HL-60 (cell line): ENCODE measurements at regions not wholly inside any gene's neighbourhood (a gene's known extent, or its start where the extent isn't known, plus 50 kb on each side); places are given as distances from the start of the nearest gene placed in this dataset.

Experiments
- DNase-seq, 2 experiments: peaks; one replicate each; pipeline ENCODE4 v3.0.0-alpha.2; 2010 to 2020; ENCODE audit warnings: low read depth in 1 of 2, low spot score in 1 of 2
- H3K27ac ChIP-seq: fragments of 250-450 bp; sonication (Bioruptor Pico); replicated peaks from 2 replicates; pipeline ENCODE4 v1.5.1; 2020; ENCODE audit warnings: mild to moderate bottlenecking, moderate library complexity
- H3K27me3 ChIP-seq: fragments of 250-450 bp; sonication (Bioruptor Pico); 2 replicates; pipeline ENCODE4 v1.5.1; 2021; ENCODE audit warnings: mild to moderate bottlenecking, moderate library complexity; ENCODE audit not compliant: insufficient read depth, poor library complexity, severe bottlenecking
- H3K4me3 ChIP-seq: replicated peaks from 2 replicates; pipeline ENCODE4 v1.5.1; 2011; ENCODE audit warnings: mild to moderate bottlenecking, control low read depth, low read length; ENCODE audit not compliant: insufficient read depth
- CTCF ChIP-seq: IDR thresholded peaks from one replicate; pipeline ENCODE4 v1.5.1; 2011; ENCODE audit warnings: low read length, control low read depth, inconsistent platforms; ENCODE audit not compliant: insufficient read depth
- GABPA ChIP-seq: IDR thresholded peaks from 2 replicates; pipeline ENCODE4 v1.6.1; 2012; ENCODE audit warnings: low read depth
- POLR2AphosphoS5 ChIP-seq: IDR thresholded peaks from 2 replicates; pipeline ENCODE4 v1.6.1; 2012; ENCODE audit warnings: low read depth
- REST ChIP-seq: IDR thresholded peaks from 2 replicates; pipeline ENCODE4 v1.6.1; 2012; ENCODE audit warnings: low read depth; ENCODE audit not compliant: insufficient replicate concordance
- SPI1 ChIP-seq: IDR thresholded peaks from 2 replicates; pipeline ENCODE4 v1.6.1; 2012; ENCODE audit warnings: low read depth, mild to moderate bottlenecking, borderline replicate concordance

- DNase-seq, result no peak
- TF ChIP-seq GABPA (no peak), REST (no peak), SPI1 (no peak), POLR2AphosphoS5 (no peak), CTCF (no peak)
Measured at GRCh38 chr10:2760736-2761135, 306.6 kb upstream of the PFKP start.

GRCh38 chr10:2759233-2759632 is 308.1 kb upstream of the PFKP start:
- Histone ChIP-seq H3K4me3 (no peak overlapping the region), H3K27ac (no peak overlapping the region), H3K27me3 (no peaks in the 10 kb centered on the region)
- TF ChIP-seq GABPA, result no peak
- TF ChIP-seq SPI1, result no peak
- TF ChIP-seq POLR2AphosphoS5, result no peak
- no peak for TF ChIP-seq CTCF
- TF ChIP-seq REST, result no peak
- no peak for DNase-seq

More at GRCh38 chr10:2760736-2761135, 306.6 kb upstream of the PFKP start:
- no peak overlapping the region for H3K4me3 ChIP-seq
- H3K27me3 ChIP-seq, result no peaks in the 10 kb centered on the region
- H3K27ac ChIP-seq, result no peak overlapping the region

- no peak for DNase-seq
- TF ChIP-seq REST, result no peak
- no peak overlapping the region for H3K4me3 ChIP-seq
- no peak overlapping the region for H3K27ac ChIP-seq
- H3K27me3 ChIP-seq, result no peaks in the 10 kb centered on the region
Measured at GRCh38 chr10:2754943-2755342, 312.4 kb upstream of the PFKP start.

GRCh38 chr10:2748287-2748686 is 319.1 kb upstream of the PFKP start:
- Histone ChIP-seq H3K27me3 (no peaks in the 10 kb centered on the region), H3K27ac (no peak overlapping the region), H3K4me3 (no peak overlapping the region)
- DNase-seq, result no peak
- TF ChIP-seq REST, result no peak
